SKM-1 (cell line): ENCODE measurements at regions not wholly inside any gene's neighbourhood (a gene's known extent, or its start where the extent isn't known, plus 50 kb on each side); places are given as distances from the start of the nearest gene placed in this dataset.
A peak's percentile ranks its signal among the peaks of the same experiment; 100 is the strongest.

Source experiments
- DNase-seq: peaks from one replicate; lab custom pipeline; 2025; ENCODE audit not compliant: unreplicated experiment; lab: John Stamatoyannopoulos, UW

DNA sequence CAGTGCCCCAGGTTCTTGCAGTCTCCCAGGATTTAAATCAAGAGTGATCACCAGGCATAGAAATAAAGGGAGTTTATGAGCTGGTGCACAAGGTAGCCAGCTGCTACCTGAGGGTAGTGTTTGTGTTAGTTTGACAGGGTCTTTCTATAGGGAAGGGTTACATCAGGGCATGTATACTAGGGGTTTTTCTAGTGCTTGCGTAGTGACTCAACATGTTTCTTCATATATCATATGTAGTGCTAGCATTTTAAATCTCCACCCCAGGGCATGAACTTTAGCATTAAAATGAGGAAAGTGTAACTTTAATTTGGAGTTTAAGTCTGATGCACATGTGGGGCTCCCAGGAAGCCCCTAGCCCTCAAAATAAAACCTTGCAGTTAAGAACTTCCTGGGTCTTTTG, 86.5 kb upstream of the TNR start:
- DNase-seq: no peak

- DNase-seq: peak; percentile 88
These were observed 83.3 kb upstream of the TNR start for GRCh38 chr1:175826705-175827104.

DNA sequence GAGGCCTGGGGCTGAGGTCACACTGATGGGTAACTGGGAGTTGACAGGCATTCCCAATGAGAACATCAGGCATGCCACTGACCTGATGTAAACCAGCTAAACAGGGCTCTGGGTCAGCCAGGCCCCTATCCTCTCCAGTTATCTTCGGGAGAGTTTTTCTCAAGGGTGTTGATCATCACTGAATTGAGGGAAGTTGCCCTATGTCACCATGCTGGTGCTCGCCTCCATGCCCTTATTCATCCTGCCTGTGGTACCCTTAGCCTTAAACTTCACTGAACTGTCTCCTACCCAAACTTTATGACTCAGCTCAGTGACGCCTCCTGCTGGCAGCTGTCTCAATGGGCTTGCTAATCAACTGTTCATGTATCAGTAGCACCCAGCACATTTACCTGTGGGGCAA, 80.7 kb upstream of the TNR start:
- DNase-seq: no peak

DNA sequence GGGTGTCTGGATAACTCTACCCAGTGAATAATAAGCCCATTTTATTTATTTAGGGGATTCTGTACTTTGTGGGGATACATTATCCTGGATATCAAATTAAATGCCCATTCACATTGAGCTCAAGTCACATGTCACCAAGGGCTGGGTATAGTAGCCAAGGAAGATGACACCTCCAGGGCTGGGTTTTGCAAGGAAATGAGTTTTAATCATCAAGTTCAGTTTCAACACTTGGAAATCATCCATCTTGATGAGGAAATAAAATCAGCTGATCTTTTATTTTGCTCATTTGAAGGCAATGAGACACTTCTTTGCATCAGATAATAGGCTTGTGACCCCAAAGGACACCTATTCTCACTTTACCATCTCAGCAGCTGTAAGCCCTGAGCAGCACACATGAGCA, 80.0 kb upstream of the TNR start:
- no peak for DNase-seq

DNA sequence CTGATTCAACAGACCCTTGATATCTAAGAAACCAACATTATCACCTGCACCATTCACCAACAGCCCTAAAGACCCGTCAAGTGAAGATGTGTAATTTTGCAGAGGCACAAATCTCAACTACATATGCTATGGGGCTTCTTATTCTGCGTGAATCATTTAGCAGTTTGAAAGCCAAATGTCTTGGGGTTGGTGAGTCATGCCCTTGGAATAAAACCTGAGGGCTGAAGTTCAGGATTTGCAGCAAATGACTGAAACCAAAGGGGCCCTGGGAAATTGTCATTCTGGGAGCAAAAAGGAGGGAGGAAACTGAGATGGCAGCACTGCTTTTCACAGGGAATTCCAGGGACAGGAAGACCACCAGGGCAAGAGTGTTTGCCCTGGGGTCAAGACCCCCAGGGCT, 79.2 kb upstream of the TNR start:
- no peak for DNase-seq

DNA sequence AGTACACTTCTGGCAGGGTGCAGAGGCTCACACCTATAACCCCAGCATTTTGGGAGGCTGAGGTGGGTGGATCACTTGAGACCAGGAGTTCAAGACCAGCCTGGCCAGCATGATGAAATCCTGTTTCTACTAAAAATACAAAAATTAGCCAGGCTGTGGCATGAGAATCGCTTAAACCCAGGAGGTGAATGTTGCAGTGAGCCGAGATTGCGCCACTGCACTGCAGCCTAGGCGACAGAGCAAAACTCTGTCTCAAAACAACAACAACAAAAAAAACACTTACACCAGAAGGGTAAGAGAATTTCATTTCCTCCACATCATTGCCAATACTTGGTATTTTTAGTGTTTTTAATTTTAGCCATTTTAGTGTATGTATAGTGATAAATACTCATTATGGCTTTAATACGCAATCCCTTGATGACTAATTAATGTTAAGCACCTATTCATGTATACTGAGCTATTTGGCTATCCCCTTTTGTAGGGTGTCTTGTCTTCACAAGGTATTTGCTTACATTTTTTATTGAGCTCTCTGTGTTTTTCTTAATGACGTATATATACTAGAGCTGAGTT, 77.1 kb upstream of the TNR start:
- no peak for DNase-seq

- DNase-seq: no peak
These were observed 75.5 kb upstream of the TNR start for GRCh38 chr1:175818929-175819328.

GRCh38 chr1:175817445-175817844, 74.0 kb upstream of the TNR start:
- no peak for DNase-seq

GRCh38 chr1:175814885-175815284, 71.5 kb upstream of the TNR start:
- no peak for DNase-seq

GRCh38 chr1:175812936-175813335, 69.5 kb upstream of the TNR start:
- no peak for DNase-seq

GRCh38 chr1:175810305-175810704, 66.9 kb upstream of the TNR start:
- no peak for DNase-seq

GRCh38 chr1:175808999-175809398, 65.6 kb upstream of the TNR start:
- no peak for DNase-seq

DNA sequence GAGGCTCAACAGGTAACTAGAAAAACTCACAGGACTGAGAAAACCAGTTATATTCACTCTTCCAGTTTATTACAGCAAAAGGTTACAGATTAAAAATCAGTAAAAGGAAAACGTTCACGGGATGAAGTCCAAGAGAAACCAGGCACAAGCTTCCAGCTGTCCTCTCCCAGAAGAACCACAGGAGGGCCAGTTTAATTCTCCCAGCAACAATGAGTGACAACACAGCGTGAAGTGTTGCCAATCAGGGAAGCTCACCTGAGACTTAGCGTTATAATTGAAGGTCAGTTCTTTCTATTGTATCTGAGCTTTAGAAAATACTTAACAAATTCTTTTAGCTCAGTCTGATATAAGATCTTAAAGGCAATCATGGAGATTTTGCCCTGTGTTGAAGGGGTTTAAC, 65.2 kb upstream of the TNR start:
- no peak for DNase-seq

- no peak for DNase-seq
These were observed 61.2 kb upstream of the TNR start for GRCh38 chr1:175804561-175804960.

- no peak for DNase-seq
These were observed 60.0 kb upstream of the TNR start for GRCh38 chr1:175803413-175803812.

- no peak for DNase-seq
These were observed 59.2 kb upstream of the TNR start for GRCh38 chr1:175802407-175803123.

DNA sequence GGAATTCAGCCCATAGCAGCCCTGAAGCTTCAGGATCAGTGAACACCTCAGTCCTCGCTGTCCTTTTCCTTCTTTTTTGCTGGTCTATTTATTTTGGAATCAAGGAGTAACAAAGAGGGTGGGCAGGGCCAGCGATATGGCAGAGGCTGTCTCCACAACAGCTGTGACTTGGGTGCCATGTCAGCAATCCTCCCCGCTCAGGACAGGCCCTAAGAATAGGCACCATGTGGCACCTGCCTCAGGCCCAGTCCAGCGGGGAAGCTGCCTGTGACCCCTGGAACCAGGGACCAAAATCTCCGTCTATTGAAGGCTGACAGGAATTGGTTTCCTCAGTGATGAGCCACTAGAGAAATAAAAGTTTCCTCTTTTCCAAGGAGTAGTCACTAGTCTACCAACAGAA, 58.6 kb upstream of the TNR start:
- DNase-seq: no peak

DNA sequence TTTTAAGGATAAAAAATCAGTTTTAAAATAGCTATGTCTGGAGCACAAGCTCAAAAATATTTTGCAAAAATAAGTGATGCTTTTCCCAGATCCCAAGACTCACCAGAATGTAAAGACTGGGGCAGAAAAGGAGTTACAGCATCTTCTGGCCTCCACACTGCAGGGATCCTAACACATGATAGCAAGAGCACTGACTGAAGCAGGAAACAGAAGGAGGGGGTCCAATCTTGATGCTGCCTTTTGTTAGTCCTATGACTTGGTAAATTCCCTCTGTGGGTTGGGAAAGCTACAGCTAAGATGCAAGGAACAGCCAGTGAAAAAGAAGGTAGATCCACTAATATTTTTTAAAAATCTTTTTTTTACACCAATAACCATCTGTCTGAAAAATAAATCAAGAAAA, 54.2 kb upstream of the TNR start:
- DNase-seq: no peak

GRCh38 chr1:175794586-175794985, 51.2 kb upstream of the TNR start:
- no peak for DNase-seq

GRCh38 chr1:175793617-175794016, 50.2 kb upstream of the TNR start:
- DNase-seq: no peak
